ENCODE measurements at regions not wholly inside any gene's neighbourhood (a gene's known extent, or its start where the extent isn't known, plus 50 kb on each side); places are given as distances from the start of the nearest gene placed in this dataset.

DNA sequence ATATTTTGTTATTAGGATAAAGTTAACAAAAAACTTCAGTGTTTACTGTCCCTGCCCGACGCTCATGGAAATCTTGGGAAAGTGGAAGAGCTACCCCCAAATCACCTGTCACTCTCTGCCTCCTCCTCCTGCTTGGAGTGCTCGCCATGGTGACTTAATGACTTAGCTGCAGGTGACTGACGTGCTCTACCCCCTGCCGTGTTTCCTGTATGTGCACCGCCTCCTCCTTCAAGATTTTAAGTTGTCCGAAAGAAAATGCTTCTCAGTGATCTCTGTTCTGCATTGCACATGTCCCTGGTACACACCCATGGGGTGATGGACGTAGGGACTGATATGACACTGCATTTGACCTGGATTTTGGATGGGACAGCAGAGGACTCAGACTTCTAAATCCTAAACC, 338.8 kb upstream of the SHH start:
- Histone ChIP-seq H3K36me3 (no peaks in the 10 kb centered on the region), H3K27me3 (peaks cover 31% of the 10 kb centered on the region), H3K27ac (no peak overlapping the region), H3K4me1 (no peaks in the 10 kb centered on the region), H3K4me3 (no peak overlapping the region), H3K9me3 (no peaks in the 10 kb centered on the region)
- no peak for TF ChIP-seq EP300 (IDR thresholded peaks at IDR 0.05)
- TF ChIP-seq, protein P1, sequence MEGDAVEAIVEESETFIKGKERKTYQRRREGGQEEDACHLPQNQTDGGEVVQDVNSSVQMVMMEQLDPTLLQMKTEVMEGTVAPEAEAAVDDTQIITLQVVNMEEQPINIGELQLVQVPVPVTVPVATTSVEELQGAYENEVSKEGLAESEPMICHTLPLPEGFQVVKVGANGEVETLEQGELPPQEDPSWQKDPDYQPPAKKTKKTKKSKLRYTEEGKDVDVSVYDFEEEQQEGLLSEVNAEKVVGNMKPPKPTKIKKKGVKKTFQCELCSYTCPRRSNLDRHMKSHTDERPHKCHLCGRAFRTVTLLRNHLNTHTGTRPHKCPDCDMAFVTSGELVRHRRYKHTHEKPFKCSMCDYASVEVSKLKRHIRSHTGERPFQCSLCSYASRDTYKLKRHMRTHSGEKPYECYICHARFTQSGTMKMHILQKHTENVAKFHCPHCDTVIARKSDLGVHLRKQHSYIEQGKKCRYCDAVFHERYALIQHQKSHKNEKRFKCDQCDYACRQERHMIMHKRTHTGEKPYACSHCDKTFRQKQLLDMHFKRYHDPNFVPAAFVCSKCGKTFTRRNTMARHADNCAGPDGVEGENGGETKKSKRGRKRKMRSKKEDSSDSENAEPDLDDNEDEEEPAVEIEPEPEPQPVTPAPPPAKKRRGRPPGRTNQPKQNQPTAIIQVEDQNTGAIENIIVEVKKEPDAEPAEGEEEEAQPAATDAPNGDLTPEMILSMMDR (IDR thresholded peaks at IDR 0.05), result no peak
- TF ChIP-seq POLR2A (IDR thresholded peaks at IDR 0.05), result no peak
- TF ChIP-seq POLR2AphosphoS5 (IDR thresholded peaks at IDR 0.05), result no peak
- 43 to 53% methylated on average over 5 to 7 of the region's 8 CpGs for WGBS, 2 donors (ENCODE audit: low coverage in 1 of 2)
- ATAC-seq, result no peak

DNA sequence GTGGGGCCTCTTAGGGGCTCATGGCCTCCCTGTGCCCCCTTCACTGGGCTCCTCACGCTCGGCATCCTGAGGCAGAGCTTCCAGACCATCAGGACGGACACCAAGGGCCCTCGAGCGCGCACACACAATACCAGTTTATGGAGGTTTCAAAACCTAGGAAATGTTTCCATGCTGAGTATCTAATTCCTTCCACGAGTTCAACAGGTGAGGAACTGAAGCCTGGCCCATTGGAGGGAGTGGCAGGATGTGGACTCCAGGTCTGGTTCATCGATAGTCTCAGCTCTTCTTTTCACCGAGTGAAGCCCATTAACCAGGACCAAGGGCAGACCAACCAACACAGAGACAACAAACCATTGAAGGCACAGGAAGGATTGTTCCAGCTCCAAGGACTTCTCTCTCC, 336.7 kb upstream of the SHH start:
- Histone ChIP-seq H3K9me3 (no peaks in the 10 kb centered on the region), H3K4me1 (no peaks in the 10 kb centered on the region), H3K4me3 (no peak overlapping the region), H3K27me3 (peaks cover 40% of the 10 kb centered on the region), H3K27ac (no peak overlapping the region), H3K36me3 (no peaks in the 10 kb centered on the region)
- 91% methylated on average over 8 of the region's 9 CpGs; no CpG with 5 or more reads in 1 of the 2 donors for WGBS, 2 donors (ENCODE audit: low coverage in 1 of 2)
- no peak for ATAC-seq
- no peak for TF ChIP-seq POLR2A (IDR thresholded peaks at IDR 0.05)
- TF ChIP-seq EP300 (IDR thresholded peaks at IDR 0.05), result no peak
- TF ChIP-seq, protein P1 (IDR thresholded peaks at IDR 0.05), result no peak
- TF ChIP-seq POLR2AphosphoS5 (IDR thresholded peaks at IDR 0.05), result no peak

DNA sequence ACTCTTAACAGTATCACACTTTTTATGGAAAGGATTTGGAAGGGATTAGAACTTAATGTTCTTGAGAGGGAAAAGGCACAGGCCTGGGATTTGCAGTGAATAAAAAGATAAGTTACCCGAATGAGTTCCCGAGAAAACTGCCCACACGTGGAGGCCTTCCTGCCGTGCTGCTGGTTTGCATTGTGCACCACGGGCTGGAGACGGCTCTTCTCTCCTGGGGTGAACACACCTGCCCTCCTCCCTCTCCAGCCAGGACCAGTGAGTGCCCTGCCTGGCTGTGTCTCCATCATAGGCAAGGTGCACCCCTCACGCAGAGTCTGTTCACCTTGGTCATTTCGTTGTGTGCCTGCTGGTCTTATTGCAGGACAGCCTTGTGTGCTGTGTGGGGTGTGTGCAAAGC, 336.3 kb upstream of the SHH start:
- Histone ChIP-seq H3K9me3 (no peaks in the 10 kb centered on the region), H3K27ac (no peak overlapping the region), H3K36me3 (no peaks in the 10 kb centered on the region), H3K4me3 (no peak overlapping the region), H3K4me1 (no peaks in the 10 kb centered on the region), H3K27me3 (peaks cover 42% of the 10 kb centered on the region)
- TF ChIP-seq POLR2AphosphoS5 (IDR thresholded peaks at IDR 0.05), result no peak
- TF ChIP-seq EP300 (IDR thresholded peaks at IDR 0.05), result no peak
- TF ChIP-seq POLR2A (IDR thresholded peaks at IDR 0.05), result no peak
- TF ChIP-seq, protein P1 (IDR thresholded peaks at IDR 0.05), result no peak
- WGBS, 2 donors (ENCODE audit: low coverage in 1 of 2), result 72 to 78% methylated on average over 4 to 7 of the region's 8 CpGs
- no peak for ATAC-seq

DNA sequence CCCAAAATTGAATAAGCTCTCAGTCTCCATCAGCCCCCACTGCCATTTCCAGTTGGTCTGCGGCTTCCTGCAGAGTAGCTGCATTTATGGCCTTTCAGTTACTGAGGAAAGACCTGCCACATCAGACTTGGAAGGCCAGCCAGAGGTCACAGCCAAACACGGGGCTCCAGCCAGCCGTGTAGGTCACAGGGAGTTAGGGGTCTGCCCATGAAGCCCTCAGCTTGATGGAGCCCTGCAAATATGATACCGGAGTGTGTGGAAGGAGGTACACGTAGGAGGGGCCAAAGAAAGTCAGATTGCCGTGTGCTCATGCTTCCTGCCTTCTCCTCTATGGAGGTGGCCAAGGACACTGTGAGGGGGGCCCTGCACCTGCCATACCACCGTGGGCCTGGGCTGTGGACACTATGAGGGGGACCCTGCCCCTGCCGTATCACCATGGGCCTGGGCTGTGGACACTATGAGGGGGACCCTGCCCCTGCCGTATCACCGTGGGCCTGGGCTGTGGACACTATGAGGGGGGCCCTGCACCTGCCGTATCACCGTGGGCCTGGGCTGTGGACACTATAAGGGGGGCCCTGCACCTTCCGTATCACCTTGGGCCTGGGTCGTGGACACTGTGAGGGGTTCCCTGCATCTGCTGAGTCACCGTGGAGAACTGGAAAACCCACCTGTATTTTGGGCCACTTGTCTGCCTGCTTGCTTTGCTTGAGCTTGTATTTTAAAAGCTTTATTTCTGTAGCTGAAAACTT, 335.7 kb upstream of the SHH start:
- Histone ChIP-seq H3K9me3 (no peaks in the 10 kb centered on the region), H3K27ac (no peak overlapping the region), H3K36me3 (no peaks in the 10 kb centered on the region), H3K4me1 (no peaks in the 10 kb centered on the region), H3K27me3 (peaks cover 42% of the 10 kb centered on the region), H3K4me3 (no peak overlapping the region)
- ATAC-seq, result no peak
- 70 to 86% methylated on average over 1 to 12 of the region's 15 CpGs for WGBS, 2 donors (ENCODE audit: low coverage in 1 of 2)
- TF ChIP-seq POLR2AphosphoS5 (IDR thresholded peaks at IDR 0.05) (no peak), EP300 (IDR thresholded peaks at IDR 0.05) (no peak), POLR2A (IDR thresholded peaks at IDR 0.05) (no peak)
- TF ChIP-seq, protein P1 (IDR thresholded peaks at IDR 0.05), result no peak

DNA sequence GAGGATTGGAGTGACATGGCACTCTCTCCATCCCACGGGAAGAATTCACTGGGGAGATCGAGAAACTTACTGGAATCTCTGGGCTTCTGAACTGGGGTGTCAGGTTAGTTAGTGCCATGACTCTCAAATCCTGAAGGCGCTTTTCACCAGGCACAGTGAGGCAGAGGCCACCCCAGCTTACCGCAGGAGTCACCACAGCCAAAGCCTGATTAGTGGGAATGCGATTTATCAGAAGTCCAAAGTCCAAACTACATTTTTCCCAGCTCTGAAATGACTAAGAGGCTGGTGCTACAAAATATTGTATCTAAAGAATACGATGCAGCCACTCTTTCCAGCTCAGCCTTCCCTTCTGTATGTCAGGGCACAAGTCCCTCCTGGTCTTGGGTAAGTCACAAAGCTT, 334.8 kb upstream of the SHH start:
- no peak overlapping the region for H3K27ac ChIP-seq
- H3K9me3 ChIP-seq, result no peaks in the 10 kb centered on the region
- no peaks in the 10 kb centered on the region for H3K4me1 ChIP-seq
- peaks cover 37% of the 10 kb centered on the region for H3K27me3 ChIP-seq
- no peaks in the 10 kb centered on the region for H3K36me3 ChIP-seq
- WGBS, 2 donors (ENCODE audit: low coverage in 1 of 2), result 67 to 87% methylated on average over 3 to 6 of the region's 6 CpGs
- TF ChIP-seq POLR2A (IDR thresholded peaks at IDR 0.05), result no peak
- no peak for TF ChIP-seq EP300 (IDR thresholded peaks at IDR 0.05)
- TF ChIP-seq POLR2AphosphoS5 (IDR thresholded peaks at IDR 0.05), result no peak
- TF ChIP-seq, protein P1 (IDR thresholded peaks at IDR 0.05), result no peak
- H3K4me3 ChIP-seq, result no peak overlapping the region
- ATAC-seq, result no peak
